H1 (cell line): ENCODE measurements at regions not wholly inside any gene's neighbourhood (a gene's known extent, or its start where the extent isn't known, plus 50 kb on each side); places are given as distances from the start of the nearest gene placed in this dataset.
A peak's percentile ranks its signal among the peaks of the same experiment; 100 is the strongest.

Experiments used
- CTCF ChIA-PET: fragments of 300-600 bp; sonication (Branson Sonifier 250); formaldehyde crosslinking; loops from one replicate; lab custom pipeline; 2021; ENCODE audit not compliant: partially characterized antibody; lab: Charles Lee
- POLR2A ChIA-PET: fragments of 300-600 bp; sonication (Branson Sonifier 250); formaldehyde crosslinking; loops from one replicate; lab custom pipeline; 2021; ENCODE audit warnings: inconsistent platforms; ENCODE audit not compliant: partially characterized antibody; lab: Charles Lee
- DNase-seq, 2 experiments: peaks; one replicate each; pipeline versions ENCODE4 v3.0.0 to v3.0.0-alpha.2; 2010 to 2022; ENCODE audit warnings: low spot score in 2 of 2, low read depth in 1 of 2, mixed read lengths in 1 of 2
- FAIRE-seq: peaks from 2 replicates; lab custom pipeline; 2011; peaks lifted over from hg19 to GRCh38; lab: Jason Lieb, UNC
- H2AFZ ChIP-seq: 2 replicates; pipeline ENCODE4 v1.8.1; 2012; ENCODE audit warnings: low read length, inconsistent platforms
- H2AK5ac ChIP-seq: 2 replicates; pipeline ENCODE4 v1.6.1; 2013; ENCODE audit warnings: low read depth, low read length
- H2BK120ac ChIP-seq: replicated peaks from 2 replicates; pipeline ENCODE3; 2013; ENCODE audit warnings: low read depth, low read length, inconsistent platforms
- H2BK12ac ChIP-seq: 2 replicates; pipeline ENCODE4 v1.6.1; 2013; ENCODE audit warnings: low read depth, low read length
- H2BK15ac ChIP-seq: 2 replicates; pipeline ENCODE4 v1.6.1; 2013; ENCODE audit warnings: low read length
- H2BK20ac ChIP-seq: 2 replicates; pipeline ENCODE4 v1.6.1; 2013; ENCODE audit warnings: low read length
- H2BK5ac ChIP-seq: 2 replicates; pipeline ENCODE4 v1.6.1; 2013; ENCODE audit warnings: low read depth, low read length
- H3K14ac ChIP-seq: 2 replicates; pipeline ENCODE4 v1.6.1; 2013; ENCODE audit warnings: inconsistent platforms; ENCODE audit not compliant: insufficient read length
- H3K18ac ChIP-seq: 2 replicates; pipeline ENCODE4 v1.6.1; 2013; ENCODE audit warnings: low read length; ENCODE audit errors: extremely low read depth
- H3K23ac ChIP-seq: 2 replicates; pipeline ENCODE4 v1.6.1; 2013; ENCODE audit warnings: inconsistent platforms; ENCODE audit not compliant: insufficient read length
- H3K23me2 ChIP-seq: 2 replicates; pipeline ENCODE4 v1.6.1; 2013; ENCODE audit warnings: low read depth, low read length
- H3K27ac ChIP-seq: 2 replicates; pipeline ENCODE4 v1.6.1; 2011; ENCODE audit warnings: low read depth, low read length, inconsistent platforms
- H3K27me3 ChIP-seq, 4 experiments: replicated peaks in 1 of 4; 1 replicate in 1 of 4; 2 replicates in 3 of 4; pipeline versions ENCODE4 v1.6.1 to v1.8.1; 2011 to 2013; ENCODE audit warnings: low read length in 3 of 4, mild to moderate bottlenecking in 3 of 4, inconsistent platforms in 2 of 4, mixed read lengths in 2 of 4, moderate library complexity in 1 of 4; ENCODE audit not compliant: control insufficient read depth in 3 of 4, insufficient read depth in 3 of 4; ENCODE audit errors: extremely low read depth in 1 of 4
- H3K36me3 ChIP-seq, 4 experiments: 2 replicates each; pipeline versions ENCODE4 v1.6.1 to v1.8.1; 2011 to 2013; ENCODE audit warnings: mild to moderate bottlenecking in 4 of 4, low read length in 3 of 4, moderate library complexity in 2 of 4, control low read depth in 1 of 4, inconsistent platforms in 1 of 4; ENCODE audit not compliant: insufficient read depth in 4 of 4, control insufficient read depth in 2 of 4
- H3K4ac ChIP-seq: replicated peaks from 2 replicates; pipeline ENCODE3; 2013; ENCODE audit warnings: low read length, low read depth, mixed read lengths, inconsistent platforms; ENCODE audit not compliant: insufficient read length
- H3K4me1 ChIP-seq, 4 experiments: replicated peaks in 1 of 4; 1 replicate in 1 of 4; 2 replicates in 3 of 4; pipeline versions ENCODE4 v1.6.1 to v1.8.1; 2011 to 2013; ENCODE audit warnings: low read length in 3 of 4, inconsistent platforms in 2 of 4, mixed read lengths in 1 of 4; ENCODE audit not compliant: insufficient read depth in 4 of 4, control insufficient read depth in 3 of 4
- H3K4me2 ChIP-seq, 2 experiments: 2 replicates each; pipeline versions ENCODE4 v1.6.1 to v1.8.1; 2011 to 2013; ENCODE audit warnings: low read depth in 2 of 2, low read length in 2 of 2, control low read depth in 1 of 2, inconsistent platforms in 1 of 2, mild to moderate bottlenecking in 1 of 2; ENCODE audit not compliant: insufficient read depth in 1 of 2
- H3K4me3 ChIP-seq, 4 experiments: fragments of 200-600, 300-600 bp in 1 of 4; sonication (generic), shearing (Covaris generic), sonication (Bioruptor Twin) in 1 of 4; 2 replicates each; pipeline versions ENCODE4 v1.5.1 to v1.8.1; 2011 to 2016; ENCODE audit warnings: low read length in 4 of 4, low read depth in 3 of 4, control low read depth in 2 of 4, inconsistent platforms in 2 of 4, mild to moderate bottlenecking in 2 of 4, mixed read lengths in 1 of 4, moderate library complexity in 1 of 4; ENCODE audit not compliant: insufficient read depth in 2 of 4; ENCODE audit errors: extremely low read depth in 1 of 4
- H3K56ac ChIP-seq: replicated peaks from 2 replicates; pipeline ENCODE3; 2013; ENCODE audit warnings: low read depth, mild to moderate bottlenecking, mixed read lengths, low read length, inconsistent platforms; ENCODE audit not compliant: insufficient read length
- H3K79me1 ChIP-seq: 2 replicates; pipeline ENCODE4 v1.6.1; 2013; ENCODE audit warnings: low read depth, low read length, control low read depth
- H3K79me2 ChIP-seq, 2 experiments: 2 replicates each; pipeline versions ENCODE4 v1.6.1 to v1.8.1; 2012 to 2013; ENCODE audit warnings: low read length in 2 of 2, mild to moderate bottlenecking in 2 of 2, inconsistent platforms in 1 of 2; ENCODE audit not compliant: insufficient read depth in 2 of 2, control insufficient read depth in 1 of 2
- H3K9ac ChIP-seq, 4 experiments: replicated peaks in 1 of 4; 1 replicate in 1 of 4; 2 replicates in 3 of 4; pipeline versions ENCODE4 v1.6.1 to v1.8.1; 2011 to 2013; ENCODE audit warnings: low read depth in 3 of 4, low read length in 3 of 4, control low read depth in 2 of 4, mild to moderate bottlenecking in 2 of 4, moderate library complexity in 2 of 4, inconsistent platforms in 1 of 4; ENCODE audit errors: extremely low read depth in 1 of 4
- H3K9me3 ChIP-seq, 2 experiments: 2 replicates each; pipeline versions ENCODE4 v1.6.1 to v1.8.1; 2012 to 2013; ENCODE audit warnings: mild to moderate bottlenecking in 2 of 2, moderate library complexity in 2 of 2, control low read depth in 1 of 2, inconsistent platforms in 1 of 2, low read depth in 1 of 2, low read length in 1 of 2, mixed read lengths in 1 of 2; ENCODE audit not compliant: insufficient read depth in 2 of 2
- H4K20me1 ChIP-seq, 2 experiments: replicated peaks in 1 of 2; 2 replicates each; pipeline versions ENCODE3 to v1.8.1; 2011 to 2013; ENCODE audit warnings: inconsistent platforms in 2 of 2, low read length in 2 of 2, mild to moderate bottlenecking in 1 of 2; ENCODE audit not compliant: insufficient read depth in 2 of 2, control insufficient read depth in 1 of 2
- H4K5ac ChIP-seq: 2 replicates; pipeline ENCODE4 v1.6.1; 2013; ENCODE audit warnings: low read length, low read depth, mixed read lengths, inconsistent platforms; ENCODE audit not compliant: insufficient read length
- H4K8ac ChIP-seq: 2 replicates; pipeline ENCODE4 v1.8.0; 2013; ENCODE audit warnings: mild to moderate bottlenecking, moderate library complexity, low read length, inconsistent platforms; ENCODE audit not compliant: insufficient read depth; ENCODE audit errors: extremely low read depth
- H4K91ac ChIP-seq: replicated peaks from 2 replicates; pipeline ENCODE3; 2013; ENCODE audit warnings: low read length, mixed read lengths, inconsistent platforms; ENCODE audit not compliant: insufficient read length
- KDM4A ChIP-seq: IDR thresholded peaks from one replicate; pipeline ENCODE4 v1.7.1; 2012; ENCODE audit warnings: low read depth, mild to moderate bottlenecking, moderate library complexity, low read length, inconsistent platforms; ENCODE audit not compliant: severe bottlenecking
- PHF8 ChIP-seq: fragments of 200-600 bp; sonication (generic); conservative IDR thresholded peaks from 2 replicates; pipeline ENCODE4 v1.7.1; 2012; ENCODE audit warnings: low read depth, mild to moderate bottlenecking, inconsistent platforms, low read length, moderate library complexity
- RFX5 ChIP-seq: IDR thresholded peaks from 2 replicates; pipeline ENCODE4 v1.6.1; 2011; ENCODE audit warnings: low read depth, low read length, improper control_type of control experiment, borderline replicate concordance
- WGBS, 2 experiments: shearing (Covaris generic) in 1 of 2; methylation state at CpG; one replicate each; pipeline versions ENCODE4 v1.1.6 to v1.1.7; 2013 to 2015; ENCODE audit warnings: low lambda C conversion rate in 2 of 2, mixed read lengths in 2 of 2, inconsistent platforms in 1 of 2, low coverage in 1 of 2, missing lambda C conversion rate in 1 of 2; ENCODE audit not compliant: insufficient replicate concordance in 2 of 2, insufficient coverage in 1 of 2, insufficient read length in 1 of 2; ENCODE audit errors: extremely low coverage in 1 of 2, missing lambda C conversion rate in 1 of 2; 5-methylcytosine and 5-hydroxymethylcytosine counted together

- no peak overlapping the region for H2BK5ac ChIP-seq
- H2AFZ ChIP-seq, result 0 out of 2 replicates have a peak overlapping the region, but pooled peaks have one; percentile 22
- H3K79me1 ChIP-seq, result no peaks in the 10 kb centered on the region
- no peak overlapping the region for H3K4me3 ChIP-seq
- H3K4ac ChIP-seq, result no peak overlapping the region
- DNase-seq (no peak), FAIRE-seq (no peak)
- H3K27me3 ChIP-seq, result no peaks in the 10 kb centered on the region; a peak in 1 of 7 replicates
- H2BK12ac ChIP-seq, result no peak overlapping the region
- H3K18ac ChIP-seq, result no peak overlapping the region
- H3K27ac ChIP-seq, result no peak overlapping the region
- peaks cover 0 to 7% (median 2%) of the 10 kb centered on the region in 4 experiments; a peak in 3 of 7 replicates for H3K4me1 ChIP-seq
- no peaks in the 10 kb centered on the region; the same call in 1 of the 2 replicates for H3K23me2 ChIP-seq
- H3K14ac ChIP-seq, result no peak overlapping the region
- H3K23ac ChIP-seq, result no peak overlapping the region
- H4K91ac ChIP-seq, result no peak overlapping the region
- no peak overlapping the region for H3K9ac ChIP-seq
- no peak overlapping the region for H4K5ac ChIP-seq
- H2BK15ac ChIP-seq, result no peak overlapping the region
- ChIA-PET POLR2A (no interaction called here), CTCF (interaction anchor here (1.5 kb wide), 1 partner anchor 15 kb away, joined by 3 read pairs; no protein-coding TSS in a partner anchor)
- H4K8ac ChIP-seq, result no peak overlapping the region
- H3K4me2 ChIP-seq, result no peak overlapping the region
- WGBS, 2 experiments, result 93% methylated on average over 2 of the region's 2 CpGs; no CpG with 5 or more reads in 1 of the 2 experiments
- no peak for TF ChIP-seq PHF8
- no peak for TF ChIP-seq RFX5
- TF ChIP-seq KDM4A, result no peak
- H3K79me2 ChIP-seq, result no peaks in the 10 kb centered on the region
- H2AK5ac ChIP-seq, result no peak overlapping the region
- no peak overlapping the region for H2BK120ac ChIP-seq
- no peaks in the 10 kb centered on the region for H3K36me3 ChIP-seq
- H2BK20ac ChIP-seq, result no peak overlapping the region
- H4K20me1 ChIP-seq, result no peaks in the 10 kb centered on the region
- no peak overlapping the region for H3K56ac ChIP-seq
- H3K9me3 ChIP-seq, result no peaks in the 10 kb centered on the region
Observed at GRCh38 chr18:55105873-55106272, 146.6 kb upstream of the CCDC68 start.
